Natural killer cell (primary cell): ENCODE measurements at regions not wholly inside any gene's neighbourhood (a gene's known extent, or its start where the extent isn't known, plus 50 kb on each side); places are given as distances from the start of the nearest gene placed in this dataset.

Experiments
- ATAC-seq, 3 donors: fragments of 150-1000 bp in 2 of 3; fragments of 200-7000 bp in 1 of 3; cut with Tn5 transposase; 1 replicate in 1 of 3; 2 replicates in 2 of 3; pipeline ENCODE4 v1.10.0; 2021; ENCODE audit warnings: mild to moderate bottlenecking in 2 of 3, moderate library complexity in 2 of 3
- DNase-seq, 2 donors: peaks; one replicate each; pipeline versions ENCODE4 v3.0.0 to v3.0.0-alpha.2; 2013 to 2021; ENCODE audit warnings: mixed read lengths in 1 of 2
- H3K27ac ChIP-seq: one replicate; pipeline ENCODE4 v1.5.1; 2013; ENCODE audit warnings: mild to moderate bottlenecking, low read length
- H3K27me3 ChIP-seq: one replicate; pipeline ENCODE4 v1.6.1; 2013; ENCODE audit warnings: low read length; ENCODE audit not compliant: control insufficient read depth, insufficient read depth
- H3K36me3 ChIP-seq: one replicate; pipeline ENCODE4 v1.6.1; 2013; ENCODE audit warnings: low read length; ENCODE audit not compliant: control insufficient read depth, insufficient read depth
- H3K4me1 ChIP-seq: one replicate; pipeline ENCODE4 v1.6.1; 2013; ENCODE audit warnings: low read length; ENCODE audit not compliant: control insufficient read depth, insufficient read depth
- H3K4me3 ChIP-seq: one replicate; pipeline ENCODE4 v1.5.1; 2013; ENCODE audit warnings: low read length
- H3K9me3 ChIP-seq: one replicate; pipeline ENCODE4 v1.6.1; 2013; ENCODE audit warnings: low read length; ENCODE audit not compliant: control insufficient read depth, insufficient read depth
- H3K27ac Mint-ChIP-seq, 2 donors: one replicate each; pipeline ENCODE4 v1.8.0; 2022; ENCODE audit warnings: mild to moderate bottlenecking in 2 of 2, mixed read lengths in 2 of 2, moderate library complexity in 1 of 2
- H3K27me3 Mint-ChIP-seq, 2 donors: one replicate each; pipeline ENCODE4 v1.8.0; 2022; ENCODE audit warnings: low read depth in 2 of 2, mixed read lengths in 2 of 2
- H3K36me3 Mint-ChIP-seq: one replicate; pipeline ENCODE4 v1.8.0; 2022; ENCODE audit warnings: mixed read lengths
- H3K4me1 Mint-ChIP-seq, 2 donors: one replicate each; pipeline ENCODE4 v1.8.0; 2022; ENCODE audit warnings: mixed read lengths in 2 of 2
- H3K4me3 Mint-ChIP-seq: one replicate; pipeline ENCODE4 v1.8.0; 2022; ENCODE audit warnings: mild to moderate bottlenecking, moderate library complexity, mixed read lengths
- H3K9me3 Mint-ChIP-seq, 2 donors: one replicate each; pipeline ENCODE4 v1.8.0; 2022; ENCODE audit warnings: mixed read lengths in 2 of 2
- WGBS: methylation state at CpG from one replicate; pipeline ENCODE4 v1.1.7; 2013; ENCODE audit warnings: missing lambda C conversion rate; ENCODE audit not compliant: insufficient coverage; 5-methylcytosine and 5-hydroxymethylcytosine counted together
- intact Hi-C: fragments of 100-400 bp; cut with micrococcal nuclease; formaldehyde crosslinking; loops from one replicate; pipeline ENCODE4 v1.14.2; 2022
- TF ChIP-seq, protein P1 (sequence below): fragments of 200-600 bp; IDR thresholded peaks from one replicate; pipeline ENCODE4 v1.8.0; 2022; ENCODE audit warnings: antibody characterized with exemption

DNA sequence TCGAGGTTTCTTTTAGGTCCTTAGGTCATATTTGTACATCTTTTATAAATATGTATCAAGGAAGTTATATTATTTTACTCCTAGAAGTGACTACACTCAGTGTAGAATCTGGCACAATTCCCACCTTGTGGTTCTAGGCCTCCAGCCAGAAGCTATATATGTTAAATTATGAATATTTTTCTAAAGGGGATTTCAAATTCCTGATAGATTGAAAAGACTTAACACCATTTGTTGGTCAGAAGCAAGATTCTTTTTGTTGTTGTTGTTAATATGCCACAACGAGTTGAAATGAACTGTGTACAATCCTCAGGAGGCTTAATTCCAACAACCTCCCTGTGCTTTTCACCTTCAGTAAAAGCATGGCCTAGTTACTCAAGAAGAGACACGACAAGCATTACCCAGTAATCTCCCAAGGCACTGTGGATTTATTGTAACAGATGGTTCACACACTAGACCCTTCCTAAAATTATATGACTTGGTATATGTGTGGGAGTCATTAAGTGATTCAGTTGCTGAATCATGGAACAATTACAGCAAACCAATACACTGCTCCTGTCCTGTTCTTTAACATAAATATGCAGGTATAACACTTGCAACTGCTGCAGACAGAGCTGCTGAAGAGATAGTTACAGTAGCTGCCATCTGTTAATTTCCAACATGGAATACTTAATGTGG, 964.4 kb upstream of the GOT2 start:
- Mint-ChIP-seq H3K4me3 (no peak overlapping the region), H3K27me3 (no peaks in the 10 kb centered on the region), H3K9me3 (peaks cover 3 to 7% of the 10 kb centered on the region in 2 donors), H3K4me1 (no peaks in the 10 kb centered on the region), H3K27ac (no peak overlapping the region), H3K36me3 (peaks cover 12% of the 10 kb centered on the region)
- no peaks in the 10 kb centered on the region for H3K36me3 ChIP-seq
- H3K4me1 ChIP-seq, result no peaks in the 10 kb centered on the region
- no peak for ATAC-seq
- TF ChIP-seq, protein P1, sequence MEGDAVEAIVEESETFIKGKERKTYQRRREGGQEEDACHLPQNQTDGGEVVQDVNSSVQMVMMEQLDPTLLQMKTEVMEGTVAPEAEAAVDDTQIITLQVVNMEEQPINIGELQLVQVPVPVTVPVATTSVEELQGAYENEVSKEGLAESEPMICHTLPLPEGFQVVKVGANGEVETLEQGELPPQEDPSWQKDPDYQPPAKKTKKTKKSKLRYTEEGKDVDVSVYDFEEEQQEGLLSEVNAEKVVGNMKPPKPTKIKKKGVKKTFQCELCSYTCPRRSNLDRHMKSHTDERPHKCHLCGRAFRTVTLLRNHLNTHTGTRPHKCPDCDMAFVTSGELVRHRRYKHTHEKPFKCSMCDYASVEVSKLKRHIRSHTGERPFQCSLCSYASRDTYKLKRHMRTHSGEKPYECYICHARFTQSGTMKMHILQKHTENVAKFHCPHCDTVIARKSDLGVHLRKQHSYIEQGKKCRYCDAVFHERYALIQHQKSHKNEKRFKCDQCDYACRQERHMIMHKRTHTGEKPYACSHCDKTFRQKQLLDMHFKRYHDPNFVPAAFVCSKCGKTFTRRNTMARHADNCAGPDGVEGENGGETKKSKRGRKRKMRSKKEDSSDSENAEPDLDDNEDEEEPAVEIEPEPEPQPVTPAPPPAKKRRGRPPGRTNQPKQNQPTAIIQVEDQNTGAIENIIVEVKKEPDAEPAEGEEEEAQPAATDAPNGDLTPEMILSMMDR, result no peak
- no CpG with 5 or more reads among the region's 3 CpGs for WGBS
- no peak overlapping the region for H3K27ac ChIP-seq
- no peak for DNase-seq
- H3K4me3 ChIP-seq, result no peak overlapping the region
- H3K27me3 ChIP-seq, result no peaks in the 10 kb centered on the region
- no peaks in the 10 kb centered on the region for H3K9me3 ChIP-seq
- intact Hi-C loops, result no loop called here

DNA sequence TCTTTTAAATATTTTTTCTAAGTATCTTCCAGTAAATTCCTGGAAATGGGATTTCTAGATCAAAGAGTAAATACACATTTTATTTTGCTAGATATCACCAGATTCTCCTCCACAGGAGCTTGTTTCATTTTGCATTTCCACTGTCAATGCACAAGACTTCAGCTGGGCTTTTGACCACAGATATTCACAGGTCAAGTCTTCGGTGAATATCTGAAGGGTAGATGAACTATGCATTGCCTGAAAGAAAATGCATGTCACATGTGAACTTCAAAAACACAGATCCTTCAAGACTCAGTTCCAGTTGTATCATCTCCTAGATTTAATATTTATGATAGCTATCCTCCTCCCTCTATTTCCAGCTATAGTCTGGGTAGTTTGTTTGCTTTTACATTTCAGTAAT, 963.6 kb upstream of the GOT2 start:
- H3K27me3 ChIP-seq, result no peaks in the 10 kb centered on the region
- H3K4me1 ChIP-seq, result no peaks in the 10 kb centered on the region
- H3K4me1 Mint-ChIP-seq, result no peaks in the 10 kb centered on the region
- H3K4me3 Mint-ChIP-seq, result no peak overlapping the region
- no peaks in the 10 kb centered on the region for H3K36me3 ChIP-seq
- H3K9me3 Mint-ChIP-seq, result peaks cover 3 to 7% of the 10 kb centered on the region in 2 donors
- no peaks in the 10 kb centered on the region for H3K9me3 ChIP-seq
- TF ChIP-seq, protein P1, result no peak
- H3K27me3 Mint-ChIP-seq, result no peaks in the 10 kb centered on the region
- ATAC-seq (no peak), DNase-seq (no peak)
- H3K4me3 ChIP-seq, result no peak overlapping the region
- no peak overlapping the region for H3K27ac Mint-ChIP-seq
- H3K36me3 Mint-ChIP-seq, result peaks cover 12% of the 10 kb centered on the region
- intact Hi-C loops, result no loop called here
- no peak overlapping the region for H3K27ac ChIP-seq
- 85% methylated on average over 1 of the region's 1 CpG for WGBS

DNA sequence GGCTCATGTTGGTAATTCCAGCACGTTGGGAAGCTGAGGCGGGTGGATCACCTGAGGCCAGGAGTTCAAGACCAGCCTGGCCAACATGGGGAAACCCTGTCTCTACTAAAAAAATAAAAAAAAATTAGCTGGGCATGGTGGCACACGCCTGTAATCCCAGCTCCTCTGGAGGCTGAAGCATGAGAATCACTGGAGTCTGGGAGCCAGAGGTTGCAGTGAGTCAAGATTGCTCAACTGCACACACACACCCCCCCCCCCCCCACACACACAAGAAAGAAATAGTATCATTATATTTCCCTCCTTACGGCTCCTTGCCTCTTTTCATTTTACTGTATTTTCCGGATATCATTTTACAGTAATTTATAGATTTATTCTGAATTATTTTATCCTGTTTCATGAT, 963.1 kb upstream of the GOT2 start:
- Histone ChIP-seq H3K4me3 (no peak overlapping the region), H3K4me1 (no peaks in the 10 kb centered on the region), H3K36me3 (no peaks in the 10 kb centered on the region), H3K27ac (no peak overlapping the region), H3K27me3 (no peaks in the 10 kb centered on the region), H3K9me3 (no peaks in the 10 kb centered on the region)
- H3K36me3 Mint-ChIP-seq, result peaks cover 12% of the 10 kb centered on the region
- ATAC-seq (no peak), DNase-seq (no peak)
- intact Hi-C loops, result no loop called here
- WGBS, result 71% methylated on average over 3 of the region's 5 CpGs
- H3K9me3 Mint-ChIP-seq, result peaks cover 3 to 7% of the 10 kb centered on the region in 2 donors
- H3K4me3 Mint-ChIP-seq, result no peak overlapping the region
- no peaks in the 10 kb centered on the region for H3K4me1 Mint-ChIP-seq
- H3K27ac Mint-ChIP-seq, result no peak overlapping the region
- TF ChIP-seq, protein P1, result no peak
- H3K27me3 Mint-ChIP-seq, result no peaks in the 10 kb centered on the region

DNA sequence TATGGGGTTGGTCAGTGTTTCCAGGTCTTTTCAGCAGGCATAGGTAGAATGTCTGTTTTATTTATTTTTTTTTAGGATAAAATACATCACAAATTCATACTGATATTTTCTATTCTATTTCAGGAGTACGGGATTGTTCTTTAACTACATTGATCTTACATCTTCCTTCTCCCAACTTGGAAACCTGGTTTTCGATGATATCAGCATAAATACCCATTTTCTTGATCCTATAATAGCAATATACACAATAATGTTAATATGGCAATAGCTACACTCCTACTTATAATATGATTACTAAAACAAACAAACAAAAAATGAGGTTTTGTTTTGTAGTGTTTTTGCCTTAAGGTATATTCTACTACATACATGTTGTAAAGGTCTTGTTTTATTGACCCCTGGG, 962.4 kb upstream of the GOT2 start:
- H3K4me3 ChIP-seq, result no peak overlapping the region
- H3K36me3 Mint-ChIP-seq, result peaks cover 12% of the 10 kb centered on the region
- no peak overlapping the region for H3K4me3 Mint-ChIP-seq
- no peaks in the 10 kb centered on the region for H3K27me3 Mint-ChIP-seq
- no peaks in the 10 kb centered on the region for H3K4me1 Mint-ChIP-seq
- no peak overlapping the region for H3K27ac Mint-ChIP-seq
- no peaks in the 10 kb centered on the region for H3K36me3 ChIP-seq
- intact Hi-C loops, result no loop called here
- no peaks in the 10 kb centered on the region for H3K4me1 ChIP-seq
- WGBS, result 100% methylated on average over 1 of the region's 2 CpGs
- no peak for DNase-seq
- H3K27me3 ChIP-seq, result no peaks in the 10 kb centered on the region
- H3K27ac ChIP-seq, result no peak overlapping the region
- TF ChIP-seq, protein P1, result no peak
- H3K9me3 Mint-ChIP-seq, result peaks cover 5 to 9% of the 10 kb centered on the region in 2 donors
- ATAC-seq, result no peak
- H3K9me3 ChIP-seq, result no peaks in the 10 kb centered on the region
